Heart right ventricle (tissue), 16 donors: ENCODE measurements at regions not wholly inside any gene's neighbourhood (a gene's known extent, or its start where the extent isn't known, plus 50 kb on each side); places are given as distances from the start of the nearest gene placed in this dataset.

ENCODE experiments used
- ATAC-seq, 8 donors: fragments of 200-7000 bp; cut with Tn5 transposase; one replicate each; pipeline ENCODE4 v1.9.1; 2020; ENCODE audit warnings: mild to moderate bottlenecking in 8 of 8, moderate library complexity in 8 of 8, moderate number of reproducible peaks in 1 of 8
- DNase-seq, 2 donors: peaks; one replicate each; pipeline ENCODE4 v3.0.0-alpha.2; 2020
- H3K27ac ChIP-seq, 10 donors: fragments of 200-600 bp; sonication (generic) in 2 of 10; one replicate each; pipeline versions ENCODE4 v1.5.0 to v1.8.0; 2020 to 2022; ENCODE audit warnings: mild to moderate bottlenecking in 3 of 10
- H3K27me3 ChIP-seq, 7 donors: fragments of 200-600 bp; one replicate each; pipeline ENCODE4 v1.8.0; 2021 to 2022; ENCODE audit warnings: mild to moderate bottlenecking in 2 of 7
- H3K36me3 ChIP-seq, 9 donors: fragments of 200-600 bp; sonication (generic) in 1 of 9; one replicate each; pipeline versions ENCODE4 v1.5.0 to v1.8.0; 2020 to 2022; ENCODE audit warnings: mild to moderate bottlenecking in 2 of 9
- H3K4me1 ChIP-seq, 9 donors: fragments of 200-600 bp; sonication (generic) in 1 of 9; one replicate each; pipeline versions ENCODE4 v1.5.0 to v1.8.0; 2020 to 2022; ENCODE audit warnings: mild to moderate bottlenecking in 4 of 9
- H3K4me3 ChIP-seq, 10 donors: fragments of 200-600 bp; sonication (generic) in 2 of 10; one replicate each; pipeline versions ENCODE4 v1.5.0 to v1.8.0; 2020 to 2022; ENCODE audit warnings: mild to moderate bottlenecking in 7 of 10, moderate library complexity in 2 of 10
- H3K9me3 ChIP-seq, 11 donors: fragments of 200-600 bp in 10 of 11; sonication (generic) in 2 of 11; one replicate each; pipeline versions ENCODE4 v1.5.0 to v1.8.0; 2013 to 2022; ENCODE audit warnings: mild to moderate bottlenecking in 2 of 11, control low read depth in 1 of 11, moderate library complexity in 1 of 11
- CTCF ChIP-seq, 9 donors: fragments of 200-600 bp; sonication (generic) in 2 of 9; IDR thresholded peaks; one replicate each; pipeline versions ENCODE4 v1.5.0 to v1.8.0; 2021 to 2022; ENCODE audit warnings: antibody characterized with exemption in 9 of 9, mild to moderate bottlenecking in 5 of 9, moderate library complexity in 1 of 9
- WGBS, 2 donors: extraction: QIAGEN DNeasy Blood & Tissue Kit; methylation state at CpG; one replicate each; pipeline ENCODE4 v1.1.7; 2013; ENCODE audit warnings: inconsistent platforms in 1 of 2; 5-methylcytosine and 5-hydroxymethylcytosine counted together
- intact Hi-C, 10 donors: fragments of 100-400 bp; cut with DNase I; formaldehyde crosslinking; loops; one replicate each; pipeline versions ENCODE4 v1.11.1 to v1.14.2; 2022
- donor health status: Arrhythmogenic right ventricular cardiomyopathy.
- donor health status: ischemic (EF 13 %, LVEDD 7.1; RV severe dilation, severe dysfunction).
- donor health status: healthy with polysubstance abuse.
- donor health status: DM: no; HTN: yes; CAD: no.
- donor health status: DM: no; HTN: no; CAD: no.
- donor health status: ischemic (EF 25% LVEDD 6.9; RV normal size, moderate dysfunction).
- donor health status: ischemic (EF 25% LVEDD 5.7; RV mildly dilated, moderate dysfunction).
- donor health status: healthy.
- donor health status: DM: yes; HTN: yes; CAD: no.
- donor health status: Ischemic cardiomyopathy.
- donor health status: ischemic (EF 35%, LVEDD 5.7; RV mildly dilated, moderate dysfunction).
- donor health status: nonischemic (EF 11% LVEDD 7.7; RV severe dilation, severe dysfunction).
- donor health status: DM: yes; HTN: yes; CAD: no.
- donor health status: PGD.
- donor health status: ischemic (EF 29% LVEDD 5.4; RV normal size, mild dysfunction).
- donor health status: nonischemic (EF 23%, LVEDD 6.1; RV moderate dilation, normal function).

- ATAC-seq: no peak
- Histone ChIP-seq H3K4me1 (no peaks in the 10 kb centered on the region), H3K27ac (no peak overlapping the region), H3K4me3 (no peak overlapping the region), H3K9me3 (peaks cover 0 to 18% (median 5%) of the 10 kb centered on the region in 11 donors), H3K36me3 (no peaks in the 10 kb centered on the region), H3K27me3 (peaks cover 0 to 40% (median 29%) of the 10 kb centered on the region in 7 donors)
- WGBS, 2 donors: 82 to 84% methylated on average over 5 of the region's 5 CpGs
- no peak for DNase-seq
- no peak for TF ChIP-seq CTCF (IDR thresholded peaks at IDR 0.05)
- intact Hi-C loops: loop anchor here in 3 of 10 donors (2.0 to 10.0 kb wide), 3 partner anchors 400 to 402 kb away; partner anchors contain the start of gene MN1 (in 1 of the 3)
These were observed 397.1 kb downstream of the MN1 start for GRCh38 chr22:27404441-27404840.

GRCh38 chr22:27405672-27406388 is 395.7 kb downstream of the MN1 start:
- no peak overlapping the region for H3K4me3 ChIP-seq
- H3K27me3 ChIP-seq: peaks cover 0 to 34% (median 18%) of the 10 kb centered on the region in 7 donors
- ATAC-seq (peak in 7 of 8 donors; percentile 66 to 88 (median 76)), DNase-seq (peak; percentile 36 to 68)
- H3K4me1 ChIP-seq: no peaks in the 10 kb centered on the region
- peak; percentile 58 to 82 (median 77) for TF ChIP-seq CTCF (IDR thresholded peaks at IDR 0.05)
- H3K9me3 ChIP-seq: peaks cover 0 to 18% (median 5%) of the 10 kb centered on the region in 11 donors
- H3K27ac ChIP-seq: no peak overlapping the region
- intact Hi-C loops: loop anchor here (1.0 to 10.0 kb wide), 8 partner anchors 395 to 401 kb away; partner anchors contain the start of gene MN1 (in 4 of the 10)
- 59 to 60% methylated on average over 10 of the region's 10 CpGs for WGBS, 2 donors
- no peaks in the 10 kb centered on the region for H3K36me3 ChIP-seq

- intact Hi-C loops: loop anchor here in 8 of 10 donors (1.0 to 10.0 kb wide), 6 partner anchors 394 to 401 kb away; partner anchors contain the start of gene MN1 (in 4 of the 8)
- Histone ChIP-seq H3K36me3 (no peaks in the 10 kb centered on the region), H3K4me3 (no peak overlapping the region), H3K9me3 (peaks cover 0 to 18% (median 5%) of the 10 kb centered on the region in 11 donors), H3K27ac (no peak overlapping the region), H3K27me3 (peaks cover 0 to 38% (median 17%) of the 10 kb centered on the region in 7 donors), H3K4me1 (no peaks in the 10 kb centered on the region)
- DNase-seq (no peak), ATAC-seq (no peak)
- 87 to 90% methylated on average over 2 of the region's 2 CpGs for WGBS, 2 donors
- TF ChIP-seq CTCF (IDR thresholded peaks at IDR 0.05): no peak
These were observed 395.1 kb downstream of the MN1 start for GRCh38 chr22:27406389-27406861.

GRCh38 chr22:27407369-27407985 is 394.1 kb downstream of the MN1 start:
- intact Hi-C loops: loop anchor here in 7 of 10 donors (2.0 to 10.0 kb wide), 5 partner anchors 393 to 400 kb away; partner anchors contain the start of gene MN1 (in 4 of the 7)

More at GRCh38 chr22:27407369-27407985, 394.1 kb downstream of the MN1 start:
- Histone ChIP-seq H3K36me3 (no peaks in the 10 kb centered on the region), H3K27me3 (peaks cover 0 to 48% (median 19%) of the 10 kb centered on the region in 7 donors), H3K27ac (no peak overlapping the region), H3K9me3 (peaks cover 0 to 10% (median 5%) of the 10 kb centered on the region in 11 donors), H3K4me1 (no peaks in the 10 kb centered on the region), H3K4me3 (no peak overlapping the region)
- TF ChIP-seq CTCF (IDR thresholded peaks at IDR 0.05): no peak
- peak in 1 of 8 donors; percentile 19 for ATAC-seq
- 62 to 74% methylated on average over 14 of the region's 14 CpGs for WGBS, 2 donors
- no peak for DNase-seq
